Neural progenitor cell (in vitro differentiated cells): ENCODE measurements at regions not wholly inside any gene's neighbourhood (a gene's known extent, or its start where the extent isn't known, plus 50 kb on each side); places are given as distances from the start of the nearest gene placed in this dataset.

Experiments used
- EZH2 ChIP-seq: fragments of 200-600 bp; sonication (generic); IDR thresholded peaks from 2 replicates; pipeline ENCODE4 v1.6.1; 2017; ENCODE audit warnings: antibody characterized with exemption, mild to moderate bottlenecking, moderate library complexity
- EZH2phosphoT487 ChIP-seq: fragments of 200-600 bp; sonication (generic); IDR thresholded peaks from 2 replicates; pipeline ENCODE4 v1.6.1; 2017; ENCODE audit warnings: antibody characterized with exemption
- TF ChIP-seq, protein P1 (sequence below): fragments of 200-600 bp; sonication (generic); IDR thresholded peaks from 2 replicates; pipeline ENCODE4 v1.5.1; 2017; ENCODE audit warnings: antibody characterized with exemption, mild to moderate bottlenecking

DNA sequence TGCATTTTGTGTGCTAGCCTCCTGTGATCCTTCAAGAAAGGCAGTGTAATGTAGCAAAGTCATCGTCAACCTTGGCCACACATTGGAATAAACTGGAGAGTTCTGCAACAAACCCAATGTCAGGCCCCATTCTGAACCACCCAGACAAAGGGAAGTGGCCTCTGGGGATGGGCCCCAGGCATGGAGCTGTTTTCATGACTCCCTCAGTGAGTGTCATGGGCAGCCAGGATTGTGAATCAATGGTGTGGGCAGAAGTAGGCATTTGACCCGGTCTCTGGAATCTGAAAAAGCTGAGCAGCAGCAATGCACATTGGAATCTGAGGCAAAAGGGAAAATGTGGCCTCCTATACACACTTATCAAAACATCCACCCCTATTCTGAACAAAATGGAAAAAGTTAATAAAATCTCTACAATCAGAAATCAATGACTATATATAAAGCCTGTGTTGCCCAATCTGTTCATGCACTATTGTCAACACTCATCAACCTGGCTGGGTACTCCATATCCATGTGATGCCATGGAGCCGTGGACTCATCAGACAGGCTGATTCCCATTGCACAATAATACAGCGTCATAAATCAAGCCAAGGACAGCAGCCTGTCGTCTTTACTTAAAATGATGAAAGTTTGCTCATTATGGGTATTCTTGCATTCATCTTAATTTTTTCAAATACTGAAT, 134.9 kb upstream of the STMND1 start:
- TF ChIP-seq, protein P1, sequence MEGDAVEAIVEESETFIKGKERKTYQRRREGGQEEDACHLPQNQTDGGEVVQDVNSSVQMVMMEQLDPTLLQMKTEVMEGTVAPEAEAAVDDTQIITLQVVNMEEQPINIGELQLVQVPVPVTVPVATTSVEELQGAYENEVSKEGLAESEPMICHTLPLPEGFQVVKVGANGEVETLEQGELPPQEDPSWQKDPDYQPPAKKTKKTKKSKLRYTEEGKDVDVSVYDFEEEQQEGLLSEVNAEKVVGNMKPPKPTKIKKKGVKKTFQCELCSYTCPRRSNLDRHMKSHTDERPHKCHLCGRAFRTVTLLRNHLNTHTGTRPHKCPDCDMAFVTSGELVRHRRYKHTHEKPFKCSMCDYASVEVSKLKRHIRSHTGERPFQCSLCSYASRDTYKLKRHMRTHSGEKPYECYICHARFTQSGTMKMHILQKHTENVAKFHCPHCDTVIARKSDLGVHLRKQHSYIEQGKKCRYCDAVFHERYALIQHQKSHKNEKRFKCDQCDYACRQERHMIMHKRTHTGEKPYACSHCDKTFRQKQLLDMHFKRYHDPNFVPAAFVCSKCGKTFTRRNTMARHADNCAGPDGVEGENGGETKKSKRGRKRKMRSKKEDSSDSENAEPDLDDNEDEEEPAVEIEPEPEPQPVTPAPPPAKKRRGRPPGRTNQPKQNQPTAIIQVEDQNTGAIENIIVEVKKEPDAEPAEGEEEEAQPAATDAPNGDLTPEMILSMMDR, result no peak
- TF ChIP-seq EZH2 (no peak), EZH2phosphoT487 (no peak)
